ENCODE measurements at regions not wholly inside any gene's neighbourhood (a gene's known extent, or its start where the extent isn't known, plus 50 kb on each side); places are given as distances from the start of the nearest gene placed in this dataset.

- TF ChIP-seq CTCF (IDR thresholded peaks at IDR 0.05) (no peak), POLR2A (IDR thresholded peaks at IDR 0.05) (no peak), POLR2AphosphoS5 (IDR thresholded peaks at IDR 0.05) (no peak)
Observed at GRCh38 chr15:79653533-79653932, 221.4 kb downstream of the MINAR1 start.

All from upper lobe of left lung (tissue), 4 donors.